Stimulated activated CD4-positive, alpha-beta T cell treated with anti-CD3 and anti-CD28 coated beads, Interleukin-4, amount 100 ng/mL, for 1 hour (primary cell): ENCODE measurements at regions not wholly inside any gene's neighbourhood (a gene's known extent, or its start where the extent isn't known, plus 50 kb on each side); places are given as distances from the start of the nearest gene placed in this dataset.

Experiments used
- DNase-seq: peaks from one replicate; pipeline ENCODE4 v3.0.0-alpha.2; 2020

DNA sequence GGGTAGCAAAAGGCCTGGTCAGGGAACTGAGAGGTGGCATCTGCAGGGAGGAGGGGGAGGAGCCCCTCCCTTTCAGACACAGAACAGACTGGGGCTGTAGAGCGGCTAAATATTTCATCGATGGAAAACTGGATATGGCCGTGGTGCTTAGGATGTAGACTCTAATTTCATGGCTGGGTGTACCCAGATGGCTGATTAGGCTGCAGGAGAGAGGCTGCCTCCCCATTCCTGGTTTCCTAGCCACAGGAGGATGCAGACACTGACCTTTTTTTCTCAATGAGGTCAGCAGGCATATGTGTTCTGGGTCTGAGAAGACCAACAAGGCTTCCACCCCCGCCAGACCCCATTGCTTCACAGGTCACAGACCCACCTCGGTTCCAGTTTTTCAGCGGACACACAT lies 58.1 kb upstream of the CALM2 start:
- no peak for DNase-seq

DNA sequence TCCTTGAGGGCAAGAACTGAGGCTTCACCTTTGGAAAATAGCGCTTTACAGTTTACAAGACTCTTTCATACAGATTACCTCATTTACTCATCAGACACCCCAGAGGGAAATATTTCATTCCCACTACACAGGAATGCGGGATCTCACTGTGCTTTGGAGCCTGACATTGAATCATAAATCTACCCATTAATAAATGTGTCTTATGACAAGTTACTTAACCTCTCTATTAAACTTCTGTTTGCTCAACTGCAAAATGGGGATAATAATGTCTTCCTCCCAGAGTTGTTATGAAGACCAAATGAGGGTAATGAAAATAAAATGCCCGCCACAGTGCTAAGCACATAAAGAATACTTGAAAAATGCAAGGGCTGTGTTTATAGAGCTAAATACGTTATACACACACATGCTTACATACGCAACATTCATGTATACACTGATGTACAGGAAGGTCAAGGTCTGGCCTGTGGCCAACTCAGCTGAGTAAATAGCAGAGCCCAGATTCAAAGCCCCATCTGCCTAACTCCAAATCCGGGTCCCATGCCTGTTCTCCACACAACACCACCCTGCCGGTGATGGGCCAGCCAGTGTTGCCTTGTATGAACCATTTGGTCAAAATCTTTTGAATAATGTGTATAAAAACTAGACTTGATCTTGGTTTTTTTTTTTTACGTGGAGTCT lies 56.6 kb upstream of the CALM2 start:
- no peak for DNase-seq

DNA sequence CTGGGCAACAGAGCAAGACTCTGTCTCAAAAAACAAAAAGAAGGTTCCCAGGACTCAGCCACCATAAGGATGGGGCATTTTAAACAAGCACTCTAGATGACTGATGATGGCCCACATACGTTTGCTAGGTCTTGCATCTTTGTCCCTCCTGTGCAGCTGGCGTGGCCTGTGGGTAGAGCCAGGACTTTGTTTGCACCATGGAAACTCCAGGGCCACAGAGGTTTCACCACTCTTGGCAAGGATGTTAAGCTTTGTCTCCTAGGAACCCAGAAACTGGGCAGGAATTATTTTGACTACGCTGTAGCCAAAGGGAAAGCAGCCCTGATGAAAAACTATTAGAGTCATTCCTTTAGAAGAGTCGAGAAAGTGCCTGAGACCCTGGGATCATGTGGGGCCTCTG lies 54.1 kb upstream of the CALM2 start:
- no peak for DNase-seq

DNA sequence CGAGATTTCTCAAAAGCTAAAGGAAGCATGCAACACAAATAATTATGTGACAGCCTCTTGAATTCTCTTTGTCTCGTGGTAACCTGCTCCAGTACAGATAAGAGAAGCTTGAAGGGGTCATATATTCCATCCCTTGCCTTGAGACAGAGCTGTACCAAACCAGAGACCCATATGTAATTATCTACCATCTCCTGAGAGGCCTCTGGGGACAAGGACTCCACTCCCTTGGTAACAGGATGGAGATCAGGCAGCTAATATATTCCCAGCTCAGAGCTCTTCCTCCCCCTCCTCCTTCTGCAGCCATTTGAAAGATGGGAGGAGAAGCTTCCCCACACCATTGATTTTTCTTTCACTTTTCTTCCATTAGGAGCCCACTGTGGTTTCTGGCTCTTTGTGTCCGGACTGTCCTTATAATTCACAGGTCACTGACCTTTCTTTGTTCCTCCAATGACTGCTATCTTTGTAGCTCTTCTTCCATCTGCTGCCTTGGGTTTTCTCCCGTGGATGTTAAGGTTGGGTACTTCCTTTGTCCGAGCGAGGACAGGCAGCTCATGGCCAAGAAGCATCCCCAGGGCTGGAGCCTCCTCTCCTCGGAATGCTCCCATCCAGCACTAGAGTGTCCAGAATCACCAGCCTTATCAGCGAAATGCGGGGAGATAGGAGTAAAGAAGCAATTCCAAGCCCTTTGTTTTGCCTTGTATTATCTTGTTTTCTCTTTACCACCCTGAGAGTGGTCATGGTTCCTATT lies 51.4 kb upstream of the CALM2 start:
- DNase-seq, result no peak

DNA sequence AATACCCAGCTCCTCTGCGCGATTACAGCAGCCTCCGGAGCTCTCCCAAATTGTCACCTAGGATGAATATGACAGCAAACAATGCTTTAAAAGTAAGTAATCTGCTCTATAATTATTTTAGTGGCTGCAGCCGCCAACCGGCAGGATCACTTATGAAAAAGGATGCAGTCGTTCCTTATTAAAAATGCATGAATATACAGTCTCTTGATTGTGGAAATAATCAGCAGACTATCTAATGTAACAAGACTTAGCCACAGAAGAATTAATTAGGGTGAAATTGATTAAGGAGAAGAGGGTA lies 50.6 kb upstream of the CALM2 start:
- no peak for DNase-seq

DNA sequence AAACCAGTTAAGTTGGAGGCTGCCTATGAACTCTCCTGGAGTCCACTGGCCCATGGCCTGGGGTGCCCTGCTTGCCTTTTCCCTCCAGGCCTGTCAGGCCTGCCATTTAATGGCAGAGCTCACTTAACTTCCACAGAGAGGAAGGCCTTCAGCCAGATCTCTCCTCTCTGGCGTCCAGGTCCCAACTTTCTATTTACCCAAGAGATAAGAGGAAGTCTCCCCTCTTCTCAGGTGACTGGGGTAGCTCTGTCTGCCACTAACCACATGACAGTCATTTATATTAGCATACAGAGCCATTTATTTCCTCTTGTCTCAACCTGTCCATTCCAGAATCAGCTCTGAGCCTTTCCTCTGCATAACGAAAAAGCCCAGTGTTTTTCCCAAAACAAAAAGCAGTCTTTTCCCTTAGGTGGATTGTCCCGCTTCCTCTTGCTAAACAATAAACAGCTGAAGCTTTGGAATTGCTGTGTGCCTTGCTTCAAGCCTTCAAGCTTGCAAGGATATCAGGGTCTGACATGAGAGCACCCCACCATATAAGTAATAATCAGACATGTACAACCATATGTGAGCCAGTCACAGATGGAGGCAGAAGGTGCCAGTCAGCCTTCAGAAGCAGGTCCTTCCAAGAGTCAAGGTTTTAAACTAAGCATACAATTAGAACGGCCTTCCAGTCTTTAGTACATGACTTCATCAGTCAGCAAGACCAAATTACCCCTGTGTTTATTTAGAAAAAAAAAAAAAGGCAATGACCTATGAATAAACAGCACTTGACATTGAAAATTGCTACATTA lies 50.0 kb upstream of the CALM2 start:
- no peak for DNase-seq
